ENCODE measurements at regions not wholly inside any gene's neighbourhood (a gene's known extent, or its start where the extent isn't known, plus 50 kb on each side); places are given as distances from the start of the nearest gene placed in this dataset.

- no peak overlapping the region for H3K27ac Mint-ChIP-seq
- H3K4me3 Mint-ChIP-seq (ENCODE audit: low read depth) = no peak overlapping the region
- H3K9me3 Mint-ChIP-seq (ENCODE audit: low read depth) = peaks cover 3% of the 10 kb centered on the region
- H3K36me3 Mint-ChIP-seq (ENCODE audit: insufficient read depth) = no peaks in the 10 kb centered on the region
- no peak for TF ChIP-seq CTCF (IDR thresholded peaks at IDR 0.05; ENCODE audit: unreplicated experiment)
- DNase-seq (ENCODE audit: low spot score, unreplicated experiment) = no peak
- H3K4me1 Mint-ChIP-seq (ENCODE audit: low read depth) = peaks cover 6% of the 10 kb centered on the region
- no peaks in the 10 kb centered on the region for H3K27me3 Mint-ChIP-seq
Observed at GRCh38 chr2:186241874-186242273, 244.2 kb upstream of the ZC3H15 start.

GRCh38 chr2:186254759-186255158 is 231.3 kb upstream of the ZC3H15 start:
- Mint-ChIP-seq H3K4me3 (ENCODE audit: low read depth) (no peak overlapping the region), H3K9me3 (ENCODE audit: low read depth) (no peaks in the 10 kb centered on the region), H3K36me3 (ENCODE audit: insufficient read depth) (no peaks in the 10 kb centered on the region), H3K27ac (no peak overlapping the region), H3K27me3 (no peaks in the 10 kb centered on the region), H3K4me1 (ENCODE audit: low read depth) (peaks cover 5% of the 10 kb centered on the region)
- no peak for DNase-seq (ENCODE audit: low spot score, unreplicated experiment)
- no peak for TF ChIP-seq CTCF (IDR thresholded peaks at IDR 0.05; ENCODE audit: unreplicated experiment)

- Mint-ChIP-seq H3K9me3 (ENCODE audit: low read depth) (no peaks in the 10 kb centered on the region), H3K27me3 (no peaks in the 10 kb centered on the region), H3K4me1 (ENCODE audit: low read depth) (peaks cover 5% of the 10 kb centered on the region), H3K27ac (peak overlapping the region; percentile 24), H3K36me3 (ENCODE audit: insufficient read depth) (no peaks in the 10 kb centered on the region), H3K4me3 (ENCODE audit: low read depth) (no peak overlapping the region)
- TF ChIP-seq CTCF (IDR thresholded peaks at IDR 0.05; ENCODE audit: unreplicated experiment) = no peak
- DNase-seq (ENCODE audit: low spot score, unreplicated experiment) = no peak
Observed at GRCh38 chr2:186255823-186256222, 230.2 kb upstream of the ZC3H15 start.

GRCh38 chr2:186256540-186256939 is 229.5 kb upstream of the ZC3H15 start:
- Mint-ChIP-seq H3K27me3 (no peaks in the 10 kb centered on the region), H3K9me3 (ENCODE audit: low read depth) (no peaks in the 10 kb centered on the region), H3K36me3 (ENCODE audit: insufficient read depth) (no peaks in the 10 kb centered on the region), H3K4me1 (ENCODE audit: low read depth) (peaks cover 5% of the 10 kb centered on the region), H3K27ac (no peak overlapping the region), H3K4me3 (ENCODE audit: low read depth) (no peak overlapping the region)
- TF ChIP-seq CTCF (IDR thresholded peaks at IDR 0.05; ENCODE audit: unreplicated experiment) = peak; percentile 66
- no peak for DNase-seq (ENCODE audit: low spot score, unreplicated experiment)

- DNase-seq (ENCODE audit: low spot score, unreplicated experiment) = no peak
- no peak overlapping the region for H3K4me3 Mint-ChIP-seq (ENCODE audit: low read depth)
- peaks cover under 1% of the 10 kb centered on the region for H3K4me1 Mint-ChIP-seq (ENCODE audit: low read depth)
- H3K36me3 Mint-ChIP-seq (ENCODE audit: insufficient read depth) = peaks cover 2% of the 10 kb centered on the region
- no peak overlapping the region for H3K27ac Mint-ChIP-seq
- TF ChIP-seq CTCF (IDR thresholded peaks at IDR 0.05; ENCODE audit: unreplicated experiment) = no peak
- peaks cover 9% of the 10 kb centered on the region for H3K9me3 Mint-ChIP-seq (ENCODE audit: low read depth)
- no peaks in the 10 kb centered on the region for H3K27me3 Mint-ChIP-seq
Observed at GRCh38 chr2:186263673-186264250, 222.3 kb upstream of the ZC3H15 start.

All from progenitor cell of endocrine pancreas (in vitro differentiated cells).